Fibroblast of lung (primary cell): ENCODE measurements at regions not wholly inside any gene's neighbourhood (a gene's known extent, or its start where the extent isn't known, plus 50 kb on each side); places are given as distances from the start of the nearest gene placed in this dataset.
A peak's percentile ranks its signal among the peaks of the same experiment; 100 is the strongest.

Experiments
- DNase-seq, 2 donors: peaks; one replicate each; pipeline versions ENCODE4 v3.0.0 to v3.0.0-alpha.2; 2010; ENCODE audit warnings: low read depth in 2 of 2
- H2AFZ ChIP-seq: 2 replicates; pipeline ENCODE4 v1.5.1; 2012; ENCODE audit warnings: low read length, control low read depth, inconsistent platforms
- H3K27ac ChIP-seq: 2 replicates; pipeline ENCODE4 v1.5.1; 2011; ENCODE audit warnings: low read length, control low read depth; ENCODE audit not compliant: insufficient read depth
- H3K27me3 ChIP-seq: 2 replicates; pipeline ENCODE4 v1.5.1; 2011; ENCODE audit warnings: mild to moderate bottlenecking, low read length; ENCODE audit not compliant: control insufficient read depth, insufficient read depth
- H3K36me3 ChIP-seq: 2 replicates; pipeline ENCODE4 v1.5.1; 2011; ENCODE audit warnings: low read length; ENCODE audit not compliant: control insufficient read depth, insufficient read depth
- H3K4me1 ChIP-seq: 2 replicates; pipeline ENCODE4 v1.5.1; 2011; ENCODE audit warnings: low read length; ENCODE audit not compliant: control insufficient read depth, insufficient read depth; ENCODE audit errors: extremely low read depth
- H3K4me2 ChIP-seq: 2 replicates; pipeline ENCODE4 v1.5.1; 2011; ENCODE audit warnings: low read length, control low read depth; ENCODE audit not compliant: insufficient read depth; ENCODE audit errors: extremely low read depth
- H3K4me3 ChIP-seq, 4 experiments: fragments of 200-600 bp in 1 of 4; sonication (generic) in 1 of 4; replicated peaks in 1 of 4; 2 replicates each; pipeline ENCODE4 v1.5.1; 2011 to 2016; ENCODE audit warnings: low read length in 4 of 4, low read depth in 3 of 4, mild to moderate bottlenecking in 3 of 4, control low read depth in 2 of 4, inconsistent platforms in 1 of 4, mixed read lengths in 1 of 4; ENCODE audit not compliant: insufficient read depth in 1 of 4; ENCODE audit errors: control extremely low read depth in 1 of 4
- H3K79me2 ChIP-seq: 2 replicates; pipeline ENCODE4 v1.5.1; 2012; ENCODE audit warnings: mild to moderate bottlenecking, low read length, inconsistent platforms; ENCODE audit not compliant: control insufficient read depth, insufficient read depth
- H3K9ac ChIP-seq: 2 replicates; pipeline ENCODE4 v1.5.1; 2011; ENCODE audit warnings: mild to moderate bottlenecking, low read length, control low read depth; ENCODE audit not compliant: insufficient read depth
- H3K9me3 ChIP-seq: 2 replicates; pipeline ENCODE4 v1.5.1; 2012; ENCODE audit warnings: low read depth, low read length; ENCODE audit not compliant: control insufficient read depth, insufficient read depth
- H4K20me1 ChIP-seq: 2 replicates; pipeline ENCODE4 v1.5.1; 2011; ENCODE audit warnings: low read length; ENCODE audit not compliant: control insufficient read depth, insufficient read depth; ENCODE audit errors: extremely low read depth
- CTCF ChIP-seq, 2 donors: IDR thresholded peaks in 1 of 2; conservative IDR thresholded peaks in 1 of 2; 1 replicate in 1 of 2; 2 replicates in 1 of 2; pipeline ENCODE4 v1.5.1; 2011 to 2012; ENCODE audit warnings: low read length in 2 of 2, control low read depth in 1 of 2, inconsistent platforms in 1 of 2, low read depth in 1 of 2, mild to moderate bottlenecking in 1 of 2
- EZH2 ChIP-seq: IDR thresholded peaks from 2 replicates; pipeline ENCODE4 v1.5.1; 2012; ENCODE audit warnings: low read length, control low read depth, mild to moderate bottlenecking; ENCODE audit errors: missing control alignments

- Histone ChIP-seq H3K9me3 (no peaks in the 10 kb centered on the region), H2AFZ (no peak overlapping the region), H3K4me3 (no peak overlapping the region), H3K9ac (no peak overlapping the region), H3K27ac (no peak overlapping the region), H4K20me1 (no peaks in the 10 kb centered on the region), H3K4me1 (peaks cover 2% of the 10 kb centered on the region), H3K4me2 (no peak overlapping the region), H3K36me3 (no peaks in the 10 kb centered on the region), H3K27me3 (no peaks in the 10 kb centered on the region), H3K79me2 (no peaks in the 10 kb centered on the region)
- TF ChIP-seq EZH2 (no peak), CTCF (conservative IDR thresholded peaks at IDR 0.05 in 1 of 2, IDR thresholded peaks at IDR 0.05 in 1 of 2; ENCODE audit: low read depth in 1 of 2, low read length in 2 of 2) (no peak)
- no peak for DNase-seq
Measured at GRCh38 chr3:194983620-194984019, 287.3 kb downstream of the XXYLT1 start.

GRCh38 chr3:194984066-194984465, 286.9 kb downstream of the XXYLT1 start:
- H3K27me3 ChIP-seq = no peaks in the 10 kb centered on the region
- H3K4me3 ChIP-seq = no peak overlapping the region
- no peaks in the 10 kb centered on the region for H3K9me3 ChIP-seq
- H2AFZ ChIP-seq = no peak overlapping the region
- H4K20me1 ChIP-seq = no peaks in the 10 kb centered on the region
- peaks cover 2% of the 10 kb centered on the region for H3K4me1 ChIP-seq
- TF ChIP-seq EZH2 = no peak
- TF ChIP-seq CTCF (conservative IDR thresholded peaks at IDR 0.05 in 1 of 2, IDR thresholded peaks at IDR 0.05 in 1 of 2; ENCODE audit: low read depth in 1 of 2, low read length in 2 of 2) = no peak
- H3K79me2 ChIP-seq = no peaks in the 10 kb centered on the region
- no peak for DNase-seq
- no peaks in the 10 kb centered on the region for H3K36me3 ChIP-seq
- H3K27ac ChIP-seq = no peak overlapping the region
- H3K9ac ChIP-seq = no peak overlapping the region
- H3K4me2 ChIP-seq = no peak overlapping the region

- H3K4me3 ChIP-seq = peak overlapping the region; percentile 11 to 35 (median 24)
- H3K9me3 ChIP-seq = no peaks in the 10 kb centered on the region
- no peaks in the 10 kb centered on the region for H3K79me2 ChIP-seq
- no peaks in the 10 kb centered on the region for H3K36me3 ChIP-seq
- DNase-seq = no peak
- no peak for TF ChIP-seq CTCF (conservative IDR thresholded peaks at IDR 0.05 in 1 of 2, IDR thresholded peaks at IDR 0.05 in 1 of 2; ENCODE audit: low read depth in 1 of 2, low read length in 2 of 2)
- TF ChIP-seq EZH2 = no peak
- peak overlapping the region; percentile 51 for H3K4me2 ChIP-seq
- no peaks in the 10 kb centered on the region for H4K20me1 ChIP-seq
- H2AFZ ChIP-seq = peak overlapping the region; percentile 74
- H3K27ac ChIP-seq = no peak overlapping the region
- H3K4me1 ChIP-seq = peaks cover 2% of the 10 kb centered on the region
- H3K27me3 ChIP-seq = no peaks in the 10 kb centered on the region
- H3K9ac ChIP-seq = no peak overlapping the region
Measured at GRCh38 chr3:194984622-194985021, 286.3 kb downstream of the XXYLT1 start.
